ENCODE measurements at regions not wholly inside any gene's neighbourhood (a gene's known extent, or its start where the extent isn't known, plus 50 kb on each side); places are given as distances from the start of the nearest gene placed in this dataset.
"Not testable (repeated sequence)": the region's sequence is repeated elsewhere in the genome, so short reads cannot be mapped to it uniquely, and the experiment has no call there.

- DNase-seq (ENCODE audit: low spot score) = no peak
- no peaks in the 10 kb centered on the region for H3K36me3 Mint-ChIP-seq (ENCODE audit: low read depth)
- TF ChIP-seq CTCF (IDR thresholded peaks at IDR 0.05) = no peak
These were observed 247.2 kb downstream of the GJA1 start for GRCh38 chr6:121682666-121683065.

GRCh38 chr6:121685806-121686205 lies 250.4 kb downstream of the GJA1 start:
- not testable (repeated sequence) for H3K4me1 Mint-ChIP-seq (ENCODE audit: low read depth); H3K27me3 Mint-ChIP-seq (ENCODE audit: low read depth); DNase-seq (ENCODE audit: low spot score); H3K27ac Mint-ChIP-seq (ENCODE audit: unreplicated experiment); H3K9me3 Mint-ChIP-seq (ENCODE audit: low read depth); H3K36me3 Mint-ChIP-seq (ENCODE audit: low read depth); H3K4me3 Mint-ChIP-seq (ENCODE audit: unreplicated experiment)

More at GRCh38 chr6:121682666-121683065, 247.2 kb downstream of the GJA1 start:
- H3K27me3 Mint-ChIP-seq (ENCODE audit: low read depth) = no peaks in the 10 kb centered on the region
- no peaks in the 10 kb centered on the region for H3K9me3 Mint-ChIP-seq (ENCODE audit: low read depth)
- no peaks in the 10 kb centered on the region for H3K4me1 Mint-ChIP-seq (ENCODE audit: low read depth)
- no peak overlapping the region for H3K27ac Mint-ChIP-seq (ENCODE audit: unreplicated experiment)
- H3K4me3 Mint-ChIP-seq (ENCODE audit: unreplicated experiment) = no peak overlapping the region

GRCh38 chr6:121686611-121687023 lies 251.2 kb downstream of the GJA1 start:
- H3K36me3 Mint-ChIP-seq (ENCODE audit: low read depth) = no peaks in the 10 kb centered on the region
- no peak overlapping the region for H3K27ac Mint-ChIP-seq (ENCODE audit: unreplicated experiment)
- H3K27me3 Mint-ChIP-seq (ENCODE audit: low read depth) = no peaks in the 10 kb centered on the region
- TF ChIP-seq CTCF (IDR thresholded peaks at IDR 0.05) = no peak
- peaks cover 18% of the 10 kb centered on the region for H3K4me1 Mint-ChIP-seq (ENCODE audit: low read depth)
- no peaks in the 10 kb centered on the region for H3K9me3 Mint-ChIP-seq (ENCODE audit: low read depth)
- peak; percentile 90 for DNase-seq (ENCODE audit: low spot score)
- H3K4me3 Mint-ChIP-seq (ENCODE audit: unreplicated experiment) = peak overlapping the region; percentile 51

- DNase-seq (ENCODE audit: low spot score) = no peak
- H3K36me3 Mint-ChIP-seq (ENCODE audit: low read depth) = no peaks in the 10 kb centered on the region
- H3K4me3 Mint-ChIP-seq (ENCODE audit: unreplicated experiment) = no peak overlapping the region
- H3K27ac Mint-ChIP-seq (ENCODE audit: unreplicated experiment) = no peak overlapping the region
- peaks cover 32% of the 10 kb centered on the region for H3K4me1 Mint-ChIP-seq (ENCODE audit: low read depth)
- H3K9me3 Mint-ChIP-seq (ENCODE audit: low read depth) = no peaks in the 10 kb centered on the region
- no peak for TF ChIP-seq CTCF (IDR thresholded peaks at IDR 0.05)
- H3K27me3 Mint-ChIP-seq (ENCODE audit: low read depth) = no peaks in the 10 kb centered on the region
These were observed 253.5 kb downstream of the GJA1 start for GRCh38 chr6:121688974-121689373.

- DNase-seq (ENCODE audit: low spot score) = no peak
- no peak overlapping the region for H3K27ac Mint-ChIP-seq (ENCODE audit: unreplicated experiment)
These were observed 255.7 kb downstream of the GJA1 start for GRCh38 chr6:121691126-121691551.

More at GRCh38 chr6:121691126-121691551, 255.7 kb downstream of the GJA1 start:
- Mint-ChIP-seq H3K27me3 (ENCODE audit: low read depth) (no peaks in the 10 kb centered on the region), H3K4me1 (ENCODE audit: low read depth) (peaks cover 53% of the 10 kb centered on the region), H3K36me3 (ENCODE audit: low read depth) (no peaks in the 10 kb centered on the region), H3K9me3 (ENCODE audit: low read depth) (no peaks in the 10 kb centered on the region), H3K4me3 (ENCODE audit: unreplicated experiment) (no peak overlapping the region)
- TF ChIP-seq CTCF (IDR thresholded peaks at IDR 0.05) = no peak

Measured in chondrocyte (in vitro differentiated cells).